Heart left ventricle (tissue), 13 donors: ENCODE measurements at regions not wholly inside any gene's neighbourhood (a gene's known extent, or its start where the extent isn't known, plus 50 kb on each side); places are given as distances from the start of the nearest gene placed in this dataset.

Experiments
- POLR2A ChIP-seq, 2 donors: fragments of 450-650 bp; IDR thresholded peaks; one replicate each; pipeline ENCODE4 v1.6.1; 2017; ENCODE audit warnings: antibody characterized with exemption in 2 of 2, mild to moderate bottlenecking in 2 of 2, moderate library complexity in 2 of 2
- TF ChIP-seq, protein P1 (sequence below), 12 donors: fragments of 200-600 bp; sonication (generic) in 4 of 12; IDR thresholded peaks; one replicate each; pipeline versions ENCODE4 v1.5.0 to v1.8.0; 2018 to 2022; ENCODE audit warnings: antibody characterized with exemption in 12 of 12, mild to moderate bottlenecking in 5 of 12
- donor health status: ischemic (EF 13 %, LVEDD 7.1; RV severe dilation, severe dysfunction).
- donor health status: DM: no; HTN: yes; CAD: no.
- donor health status: DM: no; HTN: no; CAD: no.
- donor health status: ischemic (EF 25% LVEDD 6.9; RV normal size, moderate dysfunction).
- donor health status: ischemic (EF 25% LVEDD 5.7; RV mildly dilated, moderate dysfunction).
- donor health status: ischemic (EF 35%, LVEDD 5.7; RV mildly dilated, moderate dysfunction).
- donor health status: nonischemic (EF 11% LVEDD 7.7; RV severe dilation, severe dysfunction).
- donor health status: DM: yes; HTN: yes; CAD: no.
- donor health status: PGD.
- donor health status: ischemic (EF 29% LVEDD 5.4; RV normal size, mild dysfunction).
- donor health status: nonischemic (EF 23%, LVEDD 6.1; RV moderate dilation, normal function).

GRCh38 chr5:68957591-68957990 lies 136.2 kb upstream of the SLC30A5 start:
- TF ChIP-seq POLR2A (IDR thresholded peaks at IDR 0.05), result no peak
- TF ChIP-seq, protein P1, sequence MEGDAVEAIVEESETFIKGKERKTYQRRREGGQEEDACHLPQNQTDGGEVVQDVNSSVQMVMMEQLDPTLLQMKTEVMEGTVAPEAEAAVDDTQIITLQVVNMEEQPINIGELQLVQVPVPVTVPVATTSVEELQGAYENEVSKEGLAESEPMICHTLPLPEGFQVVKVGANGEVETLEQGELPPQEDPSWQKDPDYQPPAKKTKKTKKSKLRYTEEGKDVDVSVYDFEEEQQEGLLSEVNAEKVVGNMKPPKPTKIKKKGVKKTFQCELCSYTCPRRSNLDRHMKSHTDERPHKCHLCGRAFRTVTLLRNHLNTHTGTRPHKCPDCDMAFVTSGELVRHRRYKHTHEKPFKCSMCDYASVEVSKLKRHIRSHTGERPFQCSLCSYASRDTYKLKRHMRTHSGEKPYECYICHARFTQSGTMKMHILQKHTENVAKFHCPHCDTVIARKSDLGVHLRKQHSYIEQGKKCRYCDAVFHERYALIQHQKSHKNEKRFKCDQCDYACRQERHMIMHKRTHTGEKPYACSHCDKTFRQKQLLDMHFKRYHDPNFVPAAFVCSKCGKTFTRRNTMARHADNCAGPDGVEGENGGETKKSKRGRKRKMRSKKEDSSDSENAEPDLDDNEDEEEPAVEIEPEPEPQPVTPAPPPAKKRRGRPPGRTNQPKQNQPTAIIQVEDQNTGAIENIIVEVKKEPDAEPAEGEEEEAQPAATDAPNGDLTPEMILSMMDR (IDR thresholded peaks at IDR 0.05), result no peak
